Adrenal gland (tissue), 9 donors: ENCODE measurements at regions not wholly inside any gene's neighbourhood (a gene's known extent, or its start where the extent isn't known, plus 50 kb on each side); places are given as distances from the start of the nearest gene placed in this dataset.

ENCODE experiments used
- DNase-seq, 7 donors: peaks; one replicate each; pipeline ENCODE4 v3.0.0-alpha.2; 2019 to 2020
- H3K27ac ChIP-seq, 5 donors: fragments of 200-600 bp; sonication (generic) in 4 of 5; 1 replicate in 3 of 5; 2 replicates in 2 of 5; pipeline versions ENCODE4 v1.5.1 to v1.8.0; 2016 to 2020; ENCODE audit warnings: mild to moderate bottlenecking in 1 of 5
- H3K27me3 ChIP-seq: fragments of 200-600 bp; 2 replicates; pipeline ENCODE4 v1.8.0; 2021
- H3K36me3 ChIP-seq, 2 donors: fragments of 200-600 bp; replicated peaks in 1 of 2; 1 replicate in 1 of 2; 2 replicates in 1 of 2; pipeline versions ENCODE4 v1.5.1 to v1.8.0; 2018 to 2022
- H3K4me1 ChIP-seq, 2 donors: fragments of 200-600 bp; replicated peaks in 1 of 2; 1 replicate in 1 of 2; 2 replicates in 1 of 2; pipeline versions ENCODE4 v1.5.1 to v1.8.0; 2018 to 2021
- H3K4me3 ChIP-seq, 4 donors: fragments of 200-600 bp; sonication (generic) in 3 of 4; one replicate each; pipeline ENCODE4 v1.5.1; 2016 to 2018
- H3K9me3 ChIP-seq, 3 donors: fragments of 200-600 bp; sonication (generic) in 1 of 3; replicated peaks in 1 of 3; 1 replicate in 2 of 3; 2 replicates in 1 of 3; pipeline versions ENCODE4 v1.5.1 to v1.8.0; 2016 to 2021
- POLR2A ChIP-seq, 2 donors: fragments of 450-650 bp; IDR thresholded peaks; one replicate each; pipeline ENCODE4 v1.6.1; 2017; ENCODE audit warnings: antibody characterized with exemption in 2 of 2, mild to moderate bottlenecking in 2 of 2, moderate library complexity in 1 of 2
- WGBS, 4 donors: extraction: QIAGEN DNeasy Blood & Tissue Kit in 2 of 4; methylation state at CpG; one replicate each; pipeline versions ENCODE4 v1.1.5 to v1.1.7; 2013 to 2017; 5-methylcytosine and 5-hydroxymethylcytosine counted together
- intact Hi-C, 2 donors: fragments of 100-400 bp; cut with DNase I; formaldehyde crosslinking; loops; one replicate each; pipeline versions ENCODE4 v1.14.1 to v1.15.0; 2022 to 2023
- TF ChIP-seq, protein P1 (sequence below), 6 experiments: fragments of 450-650 bp in 4 of 6; fragments of 200-600 bp in 2 of 6; sonication (generic) in 1 of 6; IDR thresholded peaks; 1 replicate in 5 of 6; 2 replicates in 1 of 6; pipeline versions ENCODE4 v1.5.1 to v1.8.0; 2016 to 2021; ENCODE audit warnings: antibody characterized with exemption in 6 of 6, mild to moderate bottlenecking in 2 of 6, moderate library complexity in 1 of 6
- donor health status: healthy with polysubstance abuse.
- donor health status: Bipolar disorder and iron deficiency.
- donor health status: DM: yes; HTN: yes; CAD: no.
- donor health status: DM: no; HTN: no; CAD: no.
- donor health status: DM: no; HTN: no; CAD: no.

DNA sequence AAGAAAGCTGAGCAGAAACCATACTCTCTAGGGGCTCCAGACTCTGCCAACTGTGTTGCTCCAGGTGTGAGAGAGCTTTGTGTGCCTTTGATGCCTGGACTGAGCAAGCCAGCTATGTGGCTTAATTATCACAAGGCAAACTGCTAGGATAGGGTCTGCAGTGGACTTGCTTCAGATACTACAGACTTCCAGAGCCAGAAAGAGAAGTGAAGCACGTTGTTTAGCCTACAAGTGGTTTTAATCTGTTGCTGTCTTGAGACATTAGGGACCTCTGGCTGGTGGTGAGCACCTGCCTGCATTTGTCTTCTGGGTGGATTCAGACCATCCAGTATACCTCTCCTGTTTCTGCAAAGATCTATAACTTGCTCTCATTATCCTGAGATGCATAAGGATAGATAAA, 353.4 kb upstream of the PLXNA2 start:
- H3K4me3 ChIP-seq = no peak overlapping the region
- TF ChIP-seq, protein P1, sequence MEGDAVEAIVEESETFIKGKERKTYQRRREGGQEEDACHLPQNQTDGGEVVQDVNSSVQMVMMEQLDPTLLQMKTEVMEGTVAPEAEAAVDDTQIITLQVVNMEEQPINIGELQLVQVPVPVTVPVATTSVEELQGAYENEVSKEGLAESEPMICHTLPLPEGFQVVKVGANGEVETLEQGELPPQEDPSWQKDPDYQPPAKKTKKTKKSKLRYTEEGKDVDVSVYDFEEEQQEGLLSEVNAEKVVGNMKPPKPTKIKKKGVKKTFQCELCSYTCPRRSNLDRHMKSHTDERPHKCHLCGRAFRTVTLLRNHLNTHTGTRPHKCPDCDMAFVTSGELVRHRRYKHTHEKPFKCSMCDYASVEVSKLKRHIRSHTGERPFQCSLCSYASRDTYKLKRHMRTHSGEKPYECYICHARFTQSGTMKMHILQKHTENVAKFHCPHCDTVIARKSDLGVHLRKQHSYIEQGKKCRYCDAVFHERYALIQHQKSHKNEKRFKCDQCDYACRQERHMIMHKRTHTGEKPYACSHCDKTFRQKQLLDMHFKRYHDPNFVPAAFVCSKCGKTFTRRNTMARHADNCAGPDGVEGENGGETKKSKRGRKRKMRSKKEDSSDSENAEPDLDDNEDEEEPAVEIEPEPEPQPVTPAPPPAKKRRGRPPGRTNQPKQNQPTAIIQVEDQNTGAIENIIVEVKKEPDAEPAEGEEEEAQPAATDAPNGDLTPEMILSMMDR (IDR thresholded peaks at IDR 0.05) = no peak
- no peak for TF ChIP-seq POLR2A (IDR thresholded peaks at IDR 0.05)
- no peaks in the 10 kb centered on the region for H3K27me3 ChIP-seq
- H3K4me1 ChIP-seq = no peaks in the 10 kb centered on the region
- 64 to 86% (median 75%) methylated on average over 1 of the region's 1 CpG for WGBS, 4 donors
- no peak overlapping the region for H3K27ac ChIP-seq
- no peaks in the 10 kb centered on the region for H3K9me3 ChIP-seq
- H3K36me3 ChIP-seq = no peaks in the 10 kb centered on the region
- no peak for DNase-seq
- intact Hi-C loops = no loop called here

DNA sequence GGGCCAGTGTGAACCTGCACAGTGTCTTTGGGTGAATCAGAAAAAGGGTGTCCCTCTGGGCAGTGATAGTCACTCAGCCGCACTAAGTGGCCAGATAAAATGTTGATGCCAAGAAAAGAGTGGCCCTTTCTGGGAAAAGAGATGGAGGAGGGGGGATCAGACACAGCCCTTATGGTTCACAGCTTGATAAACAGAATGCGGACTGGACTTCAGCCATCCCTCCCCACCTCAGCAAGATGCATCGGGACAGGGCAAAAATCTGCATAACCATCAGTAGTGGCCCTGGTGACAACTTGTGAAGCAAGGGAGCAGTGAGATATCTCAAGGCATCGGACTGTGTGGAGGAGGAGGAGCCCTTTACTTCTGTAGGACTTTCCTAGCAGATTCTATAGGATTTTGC, 353.8 kb upstream of the PLXNA2 start:
- Histone ChIP-seq H3K27me3 (no peaks in the 10 kb centered on the region), H3K4me1 (no peaks in the 10 kb centered on the region), H3K36me3 (no peaks in the 10 kb centered on the region), H3K27ac (no peak overlapping the region), H3K9me3 (no peaks in the 10 kb centered on the region), H3K4me3 (no peak overlapping the region)
- intact Hi-C loops = no loop called here
- TF ChIP-seq, protein P1 (IDR thresholded peaks at IDR 0.05) = no peak
- no peak for TF ChIP-seq POLR2A (IDR thresholded peaks at IDR 0.05)
- 88 to 95% (median 91%) methylated on average over 4 of the region's 4 CpGs for WGBS, 4 donors
- DNase-seq = no peak

DNA sequence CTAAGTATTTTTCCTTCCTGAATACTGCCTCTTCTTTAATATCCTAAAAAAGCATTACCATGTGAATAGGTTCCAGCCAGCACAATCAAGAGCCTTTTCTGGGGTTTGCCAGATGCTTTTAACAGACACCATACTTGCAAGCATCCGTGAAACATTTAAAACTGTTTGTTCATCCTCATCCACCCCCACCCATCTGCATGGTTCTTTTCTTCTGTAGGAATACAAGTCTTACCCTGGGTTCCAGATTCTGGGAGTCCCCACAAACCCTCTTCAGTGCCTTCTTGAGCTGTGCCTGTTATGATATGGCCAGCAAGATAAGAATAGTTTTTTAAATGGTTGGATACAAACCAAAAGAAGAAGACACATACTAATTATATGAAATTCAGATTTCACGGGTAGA, 354.9 kb upstream of the PLXNA2 start:
- DNase-seq = no peak
- Histone ChIP-seq H3K27me3 (no peaks in the 10 kb centered on the region), H3K4me3 (no peak overlapping the region), H3K36me3 (no peaks in the 10 kb centered on the region), H3K9me3 (no peaks in the 10 kb centered on the region), H3K4me1 (no peaks in the 10 kb centered on the region), H3K27ac (no peak overlapping the region)
- TF ChIP-seq POLR2A (IDR thresholded peaks at IDR 0.05) = no peak
- TF ChIP-seq, protein P1 (IDR thresholded peaks at IDR 0.05) = no peak
- intact Hi-C loops = no loop called here
- WGBS, 4 donors = 82 to 88% (median 86%) methylated on average over 2 of the region's 2 CpGs

DNA sequence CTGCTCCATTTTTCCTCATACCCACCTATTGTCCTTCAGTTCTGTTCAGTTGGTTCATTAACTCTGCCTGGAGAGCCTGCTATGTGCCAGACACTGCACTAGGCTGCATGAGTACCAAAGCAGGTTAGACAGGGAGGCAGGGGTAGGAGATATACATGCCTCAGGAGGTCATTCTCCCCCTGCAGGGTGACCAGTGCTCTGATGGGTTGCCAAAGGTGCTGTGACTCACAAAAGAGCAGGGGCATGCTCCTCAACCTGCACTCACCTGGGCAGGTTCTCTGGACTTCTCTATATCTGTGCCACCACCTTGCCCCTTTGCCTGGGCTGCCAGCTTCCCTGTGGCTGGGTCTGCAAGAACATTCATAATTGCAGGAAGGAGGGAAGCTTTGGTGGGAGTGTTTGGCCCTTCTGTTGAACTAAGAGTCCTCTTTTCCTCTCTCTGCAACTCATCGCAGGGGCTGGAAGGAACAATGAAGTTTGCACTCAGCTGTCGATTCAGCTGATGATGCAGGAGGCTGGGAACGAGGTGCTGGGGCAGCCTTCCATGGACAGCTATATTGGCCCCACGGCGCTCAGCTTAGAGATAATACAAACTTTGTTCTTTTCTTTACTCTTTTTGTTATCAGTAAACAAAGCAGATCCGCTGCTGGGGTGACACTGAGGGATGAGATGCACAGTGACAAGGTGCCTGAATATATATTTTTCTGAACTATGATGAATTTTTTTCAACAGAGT, 356.4 kb upstream of the PLXNA2 start:
- H3K4me3 ChIP-seq = no peak overlapping the region
- no peaks in the 10 kb centered on the region for H3K9me3 ChIP-seq
- no peaks in the 10 kb centered on the region for H3K36me3 ChIP-seq
- intact Hi-C loops = no loop called here
- no peak for DNase-seq
- WGBS, 4 donors = 43 to 62% (median 56%) methylated on average over 6 of the region's 6 CpGs
- no peak for TF ChIP-seq POLR2A (IDR thresholded peaks at IDR 0.05)
- TF ChIP-seq, protein P1 (IDR thresholded peaks at IDR 0.05) = no peak
- no peak overlapping the region for H3K27ac ChIP-seq
- no peaks in the 10 kb centered on the region for H3K4me1 ChIP-seq
- H3K27me3 ChIP-seq = no peaks in the 10 kb centered on the region
